ENCODE measurements at regions not wholly inside any gene's neighbourhood (a gene's known extent, or its start where the extent isn't known, plus 50 kb on each side); places are given as distances from the start of the nearest gene placed in this dataset.

GRCh38 chr6:71197267-71197666, 91.3 kb upstream of the OGFRL1 start:
- Mint-ChIP-seq H3K4me3 (no peak overlapping the region), H3K27me3 (peaks cover 4% of the 10 kb centered on the region), H3K9me3 (no peaks in the 10 kb centered on the region), H3K27ac (no peak overlapping the region), H3K4me1 (ENCODE audit: low read depth) (no peaks in the 10 kb centered on the region), H3K36me3 (ENCODE audit: low read depth) (no peaks in the 10 kb centered on the region)
- CTCF ChIA-PET = no interaction called here
- Histone ChIP-seq H3K27ac (ENCODE audit: low read depth in 1 of 2, low read length in 2 of 2) (no peak overlapping the region), H3K4me1 (ENCODE audit: insufficient read depth, low read length) (no peaks in the 10 kb centered on the region), H3K36me3 (ENCODE audit: insufficient read depth, low read length) (no peaks in the 10 kb centered on the region), H3K4me3 (ENCODE audit: low read length) (no peak overlapping the region), H3K9me3 (ENCODE audit: control insufficient read depth in 1 of 2, insufficient read depth in 1 of 2, low read length in 2 of 2) (no peaks in the 10 kb centered on the region), H3K27me3 (ENCODE audit: control insufficient read depth in 1 of 2, insufficient read depth in 2 of 2, low read length in 2 of 2) (peaks cover 0 to 3% of the 10 kb centered on the region in 2 experiments)
- POLR2A ChIA-PET = no interaction called here
- no peak for TF ChIP-seq CTCF (IDR thresholded peaks at IDR 0.05)
- intact Hi-C loops (cut with DNase I, micrococcal nuclease) = no loop called here
- ATAC-seq (ENCODE audit: poor library complexity) (no peak), DNase-seq (no peak)

DNA sequence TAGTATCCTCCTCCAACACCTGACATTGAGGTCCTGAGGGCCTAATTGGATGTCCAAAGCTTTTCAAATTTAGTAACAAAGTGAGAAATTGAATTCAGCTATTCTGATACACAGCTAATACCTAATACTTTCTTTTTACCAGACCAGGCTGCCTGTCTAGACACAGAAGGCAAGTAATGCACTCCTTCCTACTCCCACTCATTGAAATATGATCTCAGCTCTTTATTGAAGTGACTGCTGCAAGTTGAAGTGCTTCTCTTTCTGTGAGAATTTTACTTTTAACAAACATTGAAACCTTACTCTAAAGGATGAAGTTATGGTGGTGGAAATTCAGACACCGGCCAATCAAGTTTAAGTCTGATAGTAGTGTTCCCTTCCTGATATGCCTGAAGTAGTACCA, 90.8 kb upstream of the OGFRL1 start:
- peaks cover 0 to 3% of the 10 kb centered on the region in 2 experiments for H3K27me3 ChIP-seq (ENCODE audit: control insufficient read depth in 1 of 2, insufficient read depth in 2 of 2, low read length in 2 of 2)
- H3K4me1 Mint-ChIP-seq (ENCODE audit: low read depth) = no peaks in the 10 kb centered on the region
- ATAC-seq (ENCODE audit: poor library complexity) (no peak), DNase-seq (no peak)
- H3K9me3 Mint-ChIP-seq = no peaks in the 10 kb centered on the region
- no peaks in the 10 kb centered on the region for H3K36me3 ChIP-seq (ENCODE audit: insufficient read depth, low read length)
- CTCF ChIA-PET = no interaction called here
- no peak overlapping the region for H3K4me3 Mint-ChIP-seq
- no peaks in the 10 kb centered on the region for H3K36me3 Mint-ChIP-seq (ENCODE audit: low read depth)
- no peak overlapping the region for H3K27ac ChIP-seq (ENCODE audit: low read depth in 1 of 2, low read length in 2 of 2)
- intact Hi-C loops (cut with DNase I, micrococcal nuclease) = no loop called here
- H3K4me3 ChIP-seq (ENCODE audit: low read length) = no peak overlapping the region
- no peaks in the 10 kb centered on the region for H3K9me3 ChIP-seq (ENCODE audit: control insufficient read depth in 1 of 2, insufficient read depth in 1 of 2, low read length in 2 of 2)
- no peak overlapping the region for H3K27ac Mint-ChIP-seq
- H3K4me1 ChIP-seq (ENCODE audit: insufficient read depth, low read length) = no peaks in the 10 kb centered on the region
- peaks cover 4% of the 10 kb centered on the region for H3K27me3 Mint-ChIP-seq
- POLR2A ChIA-PET = no interaction called here
- no peak for TF ChIP-seq CTCF (IDR thresholded peaks at IDR 0.05)

GRCh38 chr6:71198908-71199307, 89.7 kb upstream of the OGFRL1 start:
- Mint-ChIP-seq H3K27ac (no peak overlapping the region), H3K4me3 (no peak overlapping the region), H3K27me3 (peaks cover 7% of the 10 kb centered on the region), H3K9me3 (no peaks in the 10 kb centered on the region), H3K4me1 (ENCODE audit: low read depth) (no peaks in the 10 kb centered on the region), H3K36me3 (ENCODE audit: low read depth) (no peaks in the 10 kb centered on the region)
- Histone ChIP-seq H3K27me3 (ENCODE audit: control insufficient read depth in 1 of 2, insufficient read depth in 2 of 2, low read length in 2 of 2) (peaks cover 0 to 3% of the 10 kb centered on the region in 2 experiments), H3K4me3 (ENCODE audit: low read length) (no peak overlapping the region), H3K27ac (ENCODE audit: low read depth in 1 of 2, low read length in 2 of 2) (no peak overlapping the region), H3K4me1 (ENCODE audit: insufficient read depth, low read length) (no peaks in the 10 kb centered on the region), H3K9me3 (ENCODE audit: control insufficient read depth in 1 of 2, insufficient read depth in 1 of 2, low read length in 2 of 2) (no peaks in the 10 kb centered on the region), H3K36me3 (ENCODE audit: insufficient read depth, low read length) (no peaks in the 10 kb centered on the region)
- ATAC-seq (ENCODE audit: poor library complexity) (no peak), DNase-seq (no peak)
- intact Hi-C loops (cut with DNase I, micrococcal nuclease) = no loop called here
- ChIA-PET POLR2A (no interaction called here), CTCF (interaction anchor here (0.7 kb wide), 1 partner anchor 1009 kb away, joined by 3 read pairs; no protein-coding TSS in a partner anchor)
- no peak for TF ChIP-seq CTCF (IDR thresholded peaks at IDR 0.05)

Measured in CD4-positive, alpha-beta T cell (primary cell).